ENCODE measurements at regions not wholly inside any gene's neighbourhood (a gene's known extent, or its start where the extent isn't known, plus 50 kb on each side); places are given as distances from the start of the nearest gene placed in this dataset.

- TF ChIP-seq POLR2A (IDR thresholded peaks at IDR 0.05): no peak
- TF ChIP-seq, protein P1, sequence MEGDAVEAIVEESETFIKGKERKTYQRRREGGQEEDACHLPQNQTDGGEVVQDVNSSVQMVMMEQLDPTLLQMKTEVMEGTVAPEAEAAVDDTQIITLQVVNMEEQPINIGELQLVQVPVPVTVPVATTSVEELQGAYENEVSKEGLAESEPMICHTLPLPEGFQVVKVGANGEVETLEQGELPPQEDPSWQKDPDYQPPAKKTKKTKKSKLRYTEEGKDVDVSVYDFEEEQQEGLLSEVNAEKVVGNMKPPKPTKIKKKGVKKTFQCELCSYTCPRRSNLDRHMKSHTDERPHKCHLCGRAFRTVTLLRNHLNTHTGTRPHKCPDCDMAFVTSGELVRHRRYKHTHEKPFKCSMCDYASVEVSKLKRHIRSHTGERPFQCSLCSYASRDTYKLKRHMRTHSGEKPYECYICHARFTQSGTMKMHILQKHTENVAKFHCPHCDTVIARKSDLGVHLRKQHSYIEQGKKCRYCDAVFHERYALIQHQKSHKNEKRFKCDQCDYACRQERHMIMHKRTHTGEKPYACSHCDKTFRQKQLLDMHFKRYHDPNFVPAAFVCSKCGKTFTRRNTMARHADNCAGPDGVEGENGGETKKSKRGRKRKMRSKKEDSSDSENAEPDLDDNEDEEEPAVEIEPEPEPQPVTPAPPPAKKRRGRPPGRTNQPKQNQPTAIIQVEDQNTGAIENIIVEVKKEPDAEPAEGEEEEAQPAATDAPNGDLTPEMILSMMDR (IDR thresholded peaks at IDR 0.05 in 8 of 11, conservative IDR thresholded peaks at IDR 0.05 in 3 of 11): no peak
Measured at GRCh38 chr4:107269175-107269574, 233.1 kb upstream of the DKK2 start.
